ENCODE measurements at regions not wholly inside any gene's neighbourhood (a gene's known extent, or its start where the extent isn't known, plus 50 kb on each side); places are given as distances from the start of the nearest gene placed in this dataset.
A peak's percentile ranks its signal among the peaks of the same experiment; 100 is the strongest.

GRCh38 chr3:181976526-181976925 is 264.8 kb downstream of the SOX2 start:
- DNase-seq (ENCODE audit: insufficient read length, low spot score) (no peak), FAIRE-seq (no peak)
- TF ChIP-seq SPI1 (IDR thresholded peaks at IDR 0.05; ENCODE audit: low read depth, low read length) (no peak), TAF1 (IDR thresholded peaks at IDR 0.05; ENCODE audit: low read depth, low read length) (no peak), POLR2A (IDR thresholded peaks at IDR 0.05; ENCODE audit: low read depth, low read length) (no peak), POU2F2 (IDR thresholded peaks at IDR 0.05; ENCODE audit: low read depth, low read length) (no peak), PAX5 (IDR thresholded peaks at IDR 0.05; ENCODE audit: insufficient read depth, low read length, severe bottlenecking) (no peak), POLR2AphosphoS5 (IDR thresholded peaks at IDR 0.05; ENCODE audit: low read depth, low read length) (no peak)

- TF ChIP-seq POU2F2 (IDR thresholded peaks at IDR 0.05; ENCODE audit: low read depth, low read length) (no peak), POLR2AphosphoS5 (IDR thresholded peaks at IDR 0.05; ENCODE audit: low read depth, low read length) (no peak), PAX5 (IDR thresholded peaks at IDR 0.05; ENCODE audit: insufficient read depth, low read length, severe bottlenecking) (no peak), SPI1 (IDR thresholded peaks at IDR 0.05; ENCODE audit: low read depth, low read length) (no peak), POLR2A (IDR thresholded peaks at IDR 0.05; ENCODE audit: low read depth, low read length) (no peak), TAF1 (IDR thresholded peaks at IDR 0.05; ENCODE audit: low read depth, low read length) (no peak)
- DNase-seq (ENCODE audit: insufficient read length, low spot score) (no peak), FAIRE-seq (no peak)
Measured at GRCh38 chr3:181985386-181985785, 273.7 kb downstream of the SOX2 start.

- no peak for TF ChIP-seq POLR2AphosphoS5 (IDR thresholded peaks at IDR 0.05; ENCODE audit: low read depth, low read length)
- TF ChIP-seq PAX5 (IDR thresholded peaks at IDR 0.05; ENCODE audit: insufficient read depth, low read length, severe bottlenecking): no peak
- FAIRE-seq (no peak), DNase-seq (ENCODE audit: insufficient read length, low spot score) (no peak)
Measured at GRCh38 chr3:181987736-181988135, 276.0 kb downstream of the SOX2 start.

GRCh38 chr3:181998828-181999227 is 287.1 kb downstream of the SOX2 start:
- peak; percentile 20 for FAIRE-seq
- no peak for DNase-seq (ENCODE audit: insufficient read length, low spot score)
- TF ChIP-seq POLR2A (IDR thresholded peaks at IDR 0.05; ENCODE audit: low read depth, low read length): no peak
- no peak for TF ChIP-seq SPI1 (IDR thresholded peaks at IDR 0.05; ENCODE audit: low read depth, low read length)
- no peak for TF ChIP-seq TAF1 (IDR thresholded peaks at IDR 0.05; ENCODE audit: low read depth, low read length)
- no peak for TF ChIP-seq POLR2AphosphoS5 (IDR thresholded peaks at IDR 0.05; ENCODE audit: low read depth, low read length)
- TF ChIP-seq PAX5 (IDR thresholded peaks at IDR 0.05; ENCODE audit: insufficient read depth, low read length, severe bottlenecking): no peak
- no peak for TF ChIP-seq POU2F2 (IDR thresholded peaks at IDR 0.05; ENCODE audit: low read depth, low read length)

- DNase-seq (ENCODE audit: insufficient read length, low spot score) (no peak), FAIRE-seq (no peak)
- TF ChIP-seq SPI1 (IDR thresholded peaks at IDR 0.05; ENCODE audit: low read depth, low read length) (peak; percentile 94), POU2F2 (IDR thresholded peaks at IDR 0.05; ENCODE audit: low read depth, low read length) (no peak), POLR2AphosphoS5 (IDR thresholded peaks at IDR 0.05; ENCODE audit: low read depth, low read length) (no peak), PAX5 (IDR thresholded peaks at IDR 0.05; ENCODE audit: insufficient read depth, low read length, severe bottlenecking) (no peak), POLR2A (IDR thresholded peaks at IDR 0.05; ENCODE audit: low read depth, low read length) (no peak), TAF1 (IDR thresholded peaks at IDR 0.05; ENCODE audit: low read depth, low read length) (no peak)
Measured at GRCh38 chr3:181999314-181999713, 287.6 kb downstream of the SOX2 start.

GRCh38 chr3:182000447-182000846 is 288.7 kb downstream of the SOX2 start:
- no peak for DNase-seq (ENCODE audit: insufficient read length, low spot score)
- no peak for TF ChIP-seq PAX5 (IDR thresholded peaks at IDR 0.05; ENCODE audit: insufficient read depth, low read length, severe bottlenecking)
- no peak for TF ChIP-seq POLR2A (IDR thresholded peaks at IDR 0.05; ENCODE audit: low read depth, low read length)
- TF ChIP-seq TAF1 (IDR thresholded peaks at IDR 0.05; ENCODE audit: low read depth, low read length): no peak
- TF ChIP-seq POLR2AphosphoS5 (IDR thresholded peaks at IDR 0.05; ENCODE audit: low read depth, low read length): no peak
- no peak for TF ChIP-seq SPI1 (IDR thresholded peaks at IDR 0.05; ENCODE audit: low read depth, low read length)
- TF ChIP-seq POU2F2 (IDR thresholded peaks at IDR 0.05; ENCODE audit: low read depth, low read length): no peak
- FAIRE-seq: no peak

GRCh38 chr3:182005219-182005618 is 293.5 kb downstream of the SOX2 start:
- TF ChIP-seq POLR2A (IDR thresholded peaks at IDR 0.05; ENCODE audit: low read depth, low read length) (no peak), SPI1 (IDR thresholded peaks at IDR 0.05; ENCODE audit: low read depth, low read length) (no peak), PAX5 (IDR thresholded peaks at IDR 0.05; ENCODE audit: insufficient read depth, low read length, severe bottlenecking) (no peak), POLR2AphosphoS5 (IDR thresholded peaks at IDR 0.05; ENCODE audit: low read depth, low read length) (no peak), POU2F2 (IDR thresholded peaks at IDR 0.05; ENCODE audit: low read depth, low read length) (no peak), TAF1 (IDR thresholded peaks at IDR 0.05; ENCODE audit: low read depth, low read length) (no peak)
- FAIRE-seq (no peak), DNase-seq (ENCODE audit: insufficient read length, low spot score) (no peak)

- DNase-seq (ENCODE audit: insufficient read length, low spot score) (no peak), FAIRE-seq (no peak)
- TF ChIP-seq PAX5 (IDR thresholded peaks at IDR 0.05; ENCODE audit: insufficient read depth, low read length, severe bottlenecking): no peak
- TF ChIP-seq POLR2A (IDR thresholded peaks at IDR 0.05; ENCODE audit: low read depth, low read length): no peak
- TF ChIP-seq SPI1 (IDR thresholded peaks at IDR 0.05; ENCODE audit: low read depth, low read length): no peak
- TF ChIP-seq POU2F2 (IDR thresholded peaks at IDR 0.05; ENCODE audit: low read depth, low read length): no peak
- TF ChIP-seq TAF1 (IDR thresholded peaks at IDR 0.05; ENCODE audit: low read depth, low read length): no peak
- no peak for TF ChIP-seq POLR2AphosphoS5 (IDR thresholded peaks at IDR 0.05; ENCODE audit: low read depth, low read length)
Measured at GRCh38 chr3:182005701-182006100, 294.0 kb downstream of the SOX2 start.

GRCh38 chr3:182006431-182006830 is 294.7 kb downstream of the SOX2 start:
- TF ChIP-seq PAX5 (IDR thresholded peaks at IDR 0.05; ENCODE audit: insufficient read depth, low read length, severe bottlenecking) (no peak), POLR2A (IDR thresholded peaks at IDR 0.05; ENCODE audit: low read depth, low read length) (no peak), SPI1 (IDR thresholded peaks at IDR 0.05; ENCODE audit: low read depth, low read length) (no peak), TAF1 (IDR thresholded peaks at IDR 0.05; ENCODE audit: low read depth, low read length) (no peak), POU2F2 (IDR thresholded peaks at IDR 0.05; ENCODE audit: low read depth, low read length) (no peak), POLR2AphosphoS5 (IDR thresholded peaks at IDR 0.05; ENCODE audit: low read depth, low read length) (no peak)
- DNase-seq (ENCODE audit: insufficient read length, low spot score): no peak
- no peak for FAIRE-seq

GRCh38 chr3:182007441-182007840 is 295.7 kb downstream of the SOX2 start:
- FAIRE-seq (no peak), DNase-seq (ENCODE audit: insufficient read length, low spot score) (no peak)
- TF ChIP-seq POLR2A (IDR thresholded peaks at IDR 0.05; ENCODE audit: low read depth, low read length) (no peak), POLR2AphosphoS5 (IDR thresholded peaks at IDR 0.05; ENCODE audit: low read depth, low read length) (no peak), TAF1 (IDR thresholded peaks at IDR 0.05; ENCODE audit: low read depth, low read length) (no peak), PAX5 (IDR thresholded peaks at IDR 0.05; ENCODE audit: insufficient read depth, low read length, severe bottlenecking) (no peak), POU2F2 (IDR thresholded peaks at IDR 0.05; ENCODE audit: low read depth, low read length) (no peak), SPI1 (IDR thresholded peaks at IDR 0.05; ENCODE audit: low read depth, low read length) (no peak)
